ENCODE measurements at regions not wholly inside any gene's neighbourhood (a gene's known extent, or its start where the extent isn't known, plus 50 kb on each side); places are given as distances from the start of the nearest gene placed in this dataset.
A peak's percentile ranks its signal among the peaks of the same experiment; 100 is the strongest.
"Not testable (repeated sequence)": the region's sequence is repeated elsewhere in the genome, so short reads cannot be mapped to it uniquely, and the experiment has no call there.

- peak; percentile 4 for DNase-seq (ENCODE audit: low spot score)
Measured at GRCh38 chr3:75604286-75604934, 59.7 kb upstream of the FRG2C start.

GRCh38 chr3:75607996-75608395 lies 56.1 kb upstream of the FRG2C start:
- not testable (repeated sequence) for DNase-seq (ENCODE audit: low spot score)

- DNase-seq (ENCODE audit: low spot score) = not testable (repeated sequence)
Measured at GRCh38 chr3:75609598-75609997, 54.5 kb upstream of the FRG2C start.

- DNase-seq (ENCODE audit: low spot score) = no peak
Measured at GRCh38 chr3:75610773-75611172, 53.4 kb upstream of the FRG2C start.

GRCh38 chr3:75611724-75612460 lies 52.2 kb upstream of the FRG2C start:
- DNase-seq (ENCODE audit: low spot score) = not testable (repeated sequence)
